22Rv1 (cell line): ENCODE measurements at regions not wholly inside any gene's neighbourhood (a gene's known extent, or its start where the extent isn't known, plus 50 kb on each side); places are given as distances from the start of the nearest gene placed in this dataset.

ENCODE experiments used
- H3K27ac ChIP-seq: fragments of 450-650 bp; 2 replicates; pipeline ENCODE4 v1.5.1; 2017
- CTCF ChIP-seq: fragments of 450-650 bp; IDR thresholded peaks from 2 replicates; pipeline ENCODE4 v1.5.1; 2017; ENCODE audit warnings: mild to moderate bottlenecking
- ZFX ChIP-seq: fragments of 450-650 bp; IDR thresholded peaks from 2 replicates; pipeline ENCODE4 v1.6.1; 2017; ENCODE audit warnings: antibody characterized with exemption, borderline replicate concordance

GRCh38 chr4:153083447-153083947, 120.7 kb upstream of the TRIM2 start:
- TF ChIP-seq CTCF (peak; percentile 80), ZFX (no peak)
- no peak overlapping the region for H3K27ac ChIP-seq

GRCh38 chr4:153084224-153084979, 119.8 kb upstream of the TRIM2 start:
- no peak overlapping the region for H3K27ac ChIP-seq
- no peak for TF ChIP-seq CTCF
- no peak for TF ChIP-seq ZFX

- no peak overlapping the region for H3K27ac ChIP-seq
- TF ChIP-seq ZFX (no peak), CTCF (peak; percentile 98)
Measured at GRCh38 chr4:153084980-153085630, 119.1 kb upstream of the TRIM2 start.

GRCh38 chr4:153087671-153088194, 116.5 kb upstream of the TRIM2 start:
- H3K27ac ChIP-seq, result no peak overlapping the region
- TF ChIP-seq ZFX (no peak), CTCF (no peak)

GRCh38 chr4:153089742-153090141, 114.5 kb upstream of the TRIM2 start:
- TF ChIP-seq ZFX, result no peak
- no peak for TF ChIP-seq CTCF
- H3K27ac ChIP-seq, result no peak overlapping the region

GRCh38 chr4:153090181-153090580, 114.1 kb upstream of the TRIM2 start:
- TF ChIP-seq ZFX (no peak), CTCF (no peak)

More at GRCh38 chr4:153090181-153090580, 114.1 kb upstream of the TRIM2 start:
- H3K27ac ChIP-seq, result no peak overlapping the region
